ENCODE measurements at regions not wholly inside any gene's neighbourhood (a gene's known extent, or its start where the extent isn't known, plus 50 kb on each side); places are given as distances from the start of the nearest gene placed in this dataset.
"Not testable (repeated sequence)": the region's sequence is repeated elsewhere in the genome, so short reads cannot be mapped to it uniquely, and the experiment has no call there.

DNA sequence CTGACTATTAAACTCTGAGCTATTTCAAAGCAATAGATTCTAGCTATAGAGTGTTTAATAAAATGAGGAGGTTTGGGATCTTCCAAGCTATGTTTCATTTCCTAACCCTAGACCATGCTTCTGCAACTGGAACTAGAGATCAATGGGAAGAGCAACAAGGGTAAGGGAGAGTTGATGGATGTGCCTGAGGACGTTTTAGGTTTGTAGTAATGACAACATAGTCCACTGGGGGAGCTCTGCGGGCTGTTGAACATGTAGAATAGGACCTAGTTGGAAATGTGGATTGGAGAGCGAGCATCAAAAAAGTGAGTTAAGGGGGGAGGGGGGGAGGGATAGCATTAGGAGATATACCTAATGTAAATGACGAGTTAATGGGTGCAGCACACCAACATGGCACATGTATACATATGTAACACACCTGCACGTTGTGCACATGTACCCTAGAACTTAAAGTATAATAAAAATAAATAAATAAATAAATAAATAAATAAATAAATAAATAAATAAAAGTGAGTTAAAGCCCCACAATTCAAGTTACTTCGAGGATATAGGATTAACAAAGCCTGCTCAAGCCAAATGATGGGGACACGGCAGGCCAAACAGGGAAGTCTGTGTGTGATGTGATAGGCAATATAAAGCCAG is 165.7 kb upstream of the HES1 start:
- WGBS, 2 experiments, result 31 to 46% methylated on average over 5 of the region's 7 CpGs
- not testable (repeated sequence) for H3K36me3 ChIP-seq (ENCODE audit: control insufficient read depth, insufficient read depth, low read length); H3K27ac ChIP-seq (ENCODE audit: insufficient read depth, low read depth, low read length, poor library complexity, severe bottlenecking); H3K9me3 ChIP-seq (ENCODE audit: control insufficient read depth, low read length); H3K27me3 ChIP-seq (ENCODE audit: control insufficient read depth, insufficient read depth, low read length, poor library complexity, severe bottlenecking); H3K4me3 ChIP-seq (ENCODE audit: insufficient read depth, low read depth, low read length)
- peaks cover 30% of the 10 kb centered on the region for H3K4me1 ChIP-seq (ENCODE audit: control insufficient read depth, insufficient read depth, low read length)

DNA sequence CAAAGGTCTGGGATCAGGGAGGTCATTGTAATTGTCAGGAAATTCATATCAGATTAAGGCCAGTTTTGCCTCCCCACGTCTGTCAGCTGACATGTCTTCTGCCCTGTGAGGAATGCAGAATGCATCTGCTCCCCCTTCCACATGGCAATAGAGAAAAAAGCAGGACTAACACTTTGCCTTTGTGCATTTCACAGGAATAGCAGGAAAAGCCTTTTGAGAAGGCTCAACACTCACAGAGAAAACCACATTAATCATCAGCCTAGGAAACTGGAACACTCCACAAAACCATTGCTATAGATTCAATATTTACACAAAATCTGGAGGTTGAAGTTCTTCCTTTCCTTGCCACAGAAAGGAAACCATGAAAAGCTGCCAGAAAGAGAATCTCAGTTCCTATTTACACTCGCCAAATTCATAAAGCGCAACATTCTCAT is 165.2 kb upstream of the HES1 start:
- Histone ChIP-seq H3K27me3 (ENCODE audit: control insufficient read depth, insufficient read depth, low read length, poor library complexity, severe bottlenecking) (no peaks in the 10 kb centered on the region), H3K4me1 (ENCODE audit: control insufficient read depth, insufficient read depth, low read length) (peaks cover 33% of the 10 kb centered on the region), H3K36me3 (ENCODE audit: control insufficient read depth, insufficient read depth, low read length) (no peaks in the 10 kb centered on the region), H3K9me3 (ENCODE audit: control insufficient read depth, low read length) (no peaks in the 10 kb centered on the region), H3K27ac (ENCODE audit: insufficient read depth, low read depth, low read length, poor library complexity, severe bottlenecking) (no peak overlapping the region), H3K4me3 (ENCODE audit: insufficient read depth, low read depth, low read length) (no peak overlapping the region)
- 71 to 74% methylated on average over 3 of the region's 3 CpGs for WGBS, 2 experiments

DNA sequence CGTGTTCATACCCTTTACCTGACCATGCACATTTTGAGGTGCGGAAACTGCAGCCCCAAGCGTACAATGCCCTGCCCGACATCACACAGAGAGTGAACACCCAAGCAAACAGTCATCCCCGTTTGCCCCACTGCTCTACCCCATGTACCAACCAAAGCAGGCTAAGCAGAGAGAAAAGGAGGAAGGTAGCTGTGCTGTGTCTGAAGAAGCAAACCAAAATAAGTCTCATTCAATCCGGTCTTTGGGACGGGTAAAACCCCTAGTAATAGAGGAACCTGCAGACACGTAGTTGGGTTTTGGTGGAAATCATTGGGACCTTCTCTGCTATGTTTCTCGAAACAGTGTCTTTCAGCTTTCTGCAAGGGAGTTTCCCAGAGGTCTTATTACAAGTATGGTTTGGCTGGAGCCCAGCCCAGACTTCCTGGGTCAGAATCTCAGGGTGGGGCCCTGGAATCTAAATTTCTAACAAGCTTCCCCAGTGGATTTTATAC is 164.6 kb upstream of the HES1 start:
- Histone ChIP-seq H3K9me3 (ENCODE audit: control insufficient read depth, low read length) (no peaks in the 10 kb centered on the region), H3K4me3 (ENCODE audit: insufficient read depth, low read depth, low read length) (no peak overlapping the region), H3K36me3 (ENCODE audit: control insufficient read depth, insufficient read depth, low read length) (no peaks in the 10 kb centered on the region), H3K4me1 (ENCODE audit: control insufficient read depth, insufficient read depth, low read length) (peaks cover 37% of the 10 kb centered on the region), H3K27me3 (ENCODE audit: control insufficient read depth, insufficient read depth, low read length, poor library complexity, severe bottlenecking) (no peaks in the 10 kb centered on the region), H3K27ac (ENCODE audit: insufficient read depth, low read depth, low read length, poor library complexity, severe bottlenecking) (no peak overlapping the region)
- 96 to 97% methylated on average over 9 of the region's 9 CpGs for whole genome bisulfite sequencing, 2 experiments

DNA sequence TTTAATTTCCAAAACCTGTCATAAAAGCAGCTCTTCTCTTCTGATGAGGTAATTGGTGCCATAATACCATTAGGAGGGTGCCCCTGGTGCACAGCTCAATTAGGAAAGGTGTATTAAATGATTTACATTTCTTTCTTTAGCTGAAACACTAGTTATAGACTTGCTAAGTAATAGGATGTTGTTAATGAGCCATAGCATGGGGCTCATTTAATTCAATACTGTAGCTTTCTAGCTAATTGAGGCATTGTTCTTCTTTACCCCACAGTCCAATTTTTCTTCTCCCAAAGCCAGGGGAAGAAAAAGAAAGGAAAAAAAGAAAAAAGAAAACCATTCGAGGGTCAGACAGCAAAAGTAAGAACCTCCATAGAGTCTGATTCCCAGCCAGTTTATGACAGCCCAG is 164.0 kb upstream of the HES1 start:
- Histone ChIP-seq H3K4me1 (ENCODE audit: control insufficient read depth, insufficient read depth, low read length) (peaks cover 37% of the 10 kb centered on the region), H3K27ac (ENCODE audit: insufficient read depth, low read depth, low read length, poor library complexity, severe bottlenecking) (no peak overlapping the region), H3K36me3 (ENCODE audit: control insufficient read depth, insufficient read depth, low read length) (no peaks in the 10 kb centered on the region), H3K27me3 (ENCODE audit: control insufficient read depth, insufficient read depth, low read length, poor library complexity, severe bottlenecking) (no peaks in the 10 kb centered on the region), H3K9me3 (ENCODE audit: control insufficient read depth, low read length) (no peaks in the 10 kb centered on the region), H3K4me3 (ENCODE audit: insufficient read depth, low read depth, low read length) (no peak overlapping the region)
- 76 to 83% methylated on average over 1 of the region's 1 CpG for WGBS, 2 experiments

DNA sequence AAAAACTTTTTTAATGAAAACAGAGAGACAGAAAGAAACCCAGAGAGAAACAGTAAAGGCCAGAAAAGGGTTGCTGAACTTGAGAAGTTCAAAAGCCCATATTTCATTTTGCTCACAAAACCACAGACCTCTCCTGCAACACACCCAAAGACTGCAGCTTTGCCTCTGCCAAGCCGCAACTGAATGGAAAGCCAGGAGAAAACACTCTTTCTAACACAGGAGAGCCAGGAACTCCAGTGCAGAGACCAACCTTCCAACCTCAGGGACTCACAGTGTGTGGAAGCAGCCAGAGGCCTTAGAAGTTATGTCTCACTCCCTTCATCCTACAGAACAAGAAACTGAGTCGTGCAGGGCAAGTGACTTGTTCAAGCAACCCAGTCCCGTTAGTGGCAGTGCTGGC is 163.1 kb upstream of the HES1 start:
- Histone ChIP-seq H3K36me3 (ENCODE audit: control insufficient read depth, insufficient read depth, low read length) (no peaks in the 10 kb centered on the region), H3K27me3 (ENCODE audit: control insufficient read depth, insufficient read depth, low read length, poor library complexity, severe bottlenecking) (peaks cover under 1% of the 10 kb centered on the region), H3K27ac (ENCODE audit: insufficient read depth, low read depth, low read length, poor library complexity, severe bottlenecking) (no peak overlapping the region), H3K4me1 (ENCODE audit: control insufficient read depth, insufficient read depth, low read length) (peaks cover 45% of the 10 kb centered on the region), H3K9me3 (ENCODE audit: control insufficient read depth, low read length) (no peaks in the 10 kb centered on the region), H3K4me3 (ENCODE audit: insufficient read depth, low read depth, low read length) (no peak overlapping the region)
- WGBS, 2 experiments, result 95 to 97% methylated on average over 3 of the region's 3 CpGs

DNA sequence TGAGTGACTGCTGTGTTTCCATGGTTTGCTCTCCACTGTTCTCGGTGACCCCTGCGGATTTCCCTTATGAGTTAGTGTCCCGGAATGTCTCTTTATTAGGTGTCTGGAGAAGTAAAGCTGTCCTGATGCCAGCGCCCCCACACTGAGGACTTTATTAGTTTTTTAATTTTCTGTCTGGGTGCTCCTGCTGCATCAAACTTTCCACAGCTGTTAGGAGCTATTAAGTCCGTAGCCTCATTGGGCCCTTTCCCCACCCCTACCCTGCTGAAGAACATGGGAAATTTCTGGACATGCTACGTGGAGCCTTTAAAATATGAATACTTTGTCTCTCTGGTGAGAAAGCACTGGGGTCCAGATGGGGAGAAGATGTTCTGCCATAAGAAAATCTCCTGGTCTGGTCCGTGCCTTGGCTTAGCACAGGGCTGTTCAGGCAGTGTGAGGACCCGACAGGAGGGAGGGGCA is 161.7 kb upstream of the HES1 start:
- Histone ChIP-seq H3K36me3 (ENCODE audit: control insufficient read depth, insufficient read depth, low read length) (no peaks in the 10 kb centered on the region), H3K4me3 (ENCODE audit: insufficient read depth, low read depth, low read length) (no peak overlapping the region), H3K9me3 (ENCODE audit: control insufficient read depth, low read length) (no peaks in the 10 kb centered on the region), H3K27ac (ENCODE audit: insufficient read depth, low read depth, low read length, poor library complexity, severe bottlenecking) (peak overlapping the region; percentile 93), H3K27me3 (ENCODE audit: control insufficient read depth, insufficient read depth, low read length, poor library complexity, severe bottlenecking) (peaks cover 3% of the 10 kb centered on the region), H3K4me1 (ENCODE audit: control insufficient read depth, insufficient read depth, low read length) (peaks cover 51% of the 10 kb centered on the region)
- WGBS, 2 experiments, result 54 to 58% methylated on average over 8 of the region's 8 CpGs

DNA sequence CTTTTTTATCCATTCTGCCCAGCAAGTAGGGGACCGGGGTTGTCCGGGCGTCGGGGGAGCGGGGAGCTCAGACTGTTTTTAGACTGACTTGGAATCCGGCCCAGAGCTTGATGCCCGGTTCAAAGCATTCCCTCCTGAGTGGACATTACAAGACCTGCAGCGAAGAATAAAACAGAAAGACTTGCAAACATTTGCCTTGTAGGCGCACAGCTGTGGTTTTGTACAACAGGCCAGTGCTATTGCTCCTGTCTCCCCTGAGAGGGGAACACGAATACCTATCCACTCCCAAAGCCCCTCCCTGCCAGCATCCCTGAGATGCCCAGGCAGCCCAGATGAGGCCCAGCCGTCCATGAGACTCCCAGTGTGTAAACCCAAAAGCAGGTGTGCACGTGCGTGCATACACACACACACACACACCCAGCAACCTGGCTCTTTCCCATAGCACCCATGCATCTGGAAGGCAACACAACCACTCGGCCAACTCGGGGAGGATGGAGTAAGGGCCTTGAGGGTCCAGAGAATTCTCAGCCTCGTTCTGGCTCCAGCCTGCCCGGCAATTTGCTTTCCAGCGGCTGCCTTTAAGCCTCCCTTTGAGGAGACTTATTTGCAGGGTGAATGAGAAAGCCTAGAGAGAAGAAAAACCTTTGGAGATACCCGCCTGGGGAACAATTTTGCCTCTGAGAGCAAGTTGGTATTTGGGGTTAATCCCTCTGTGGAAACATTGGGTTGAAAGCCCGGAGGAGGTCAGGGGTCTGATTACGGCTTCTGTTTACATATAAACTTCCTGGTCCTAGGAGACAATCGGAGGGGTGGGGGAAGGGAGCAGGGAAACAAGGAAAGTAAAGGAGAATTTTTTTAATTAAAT is 161.0 kb upstream of the HES1 start:
- no peak overlapping the region for H3K4me3 ChIP-seq (ENCODE audit: insufficient read depth, low read depth, low read length)
- WGBS, 2 experiments, result 40 to 47% methylated on average over 21 to 22 of the region's 22 CpGs
- H3K36me3 ChIP-seq (ENCODE audit: control insufficient read depth, insufficient read depth, low read length), result no peaks in the 10 kb centered on the region
- H3K27ac ChIP-seq (ENCODE audit: insufficient read depth, low read depth, low read length, poor library complexity, severe bottlenecking), result peak overlapping the region; percentile 93
- H3K27me3 ChIP-seq (ENCODE audit: control insufficient read depth, insufficient read depth, low read length, poor library complexity, severe bottlenecking), result peaks cover 3% of the 10 kb centered on the region
- H3K9me3 ChIP-seq (ENCODE audit: control insufficient read depth, low read length), result no peaks in the 10 kb centered on the region
- H3K4me1 ChIP-seq (ENCODE audit: control insufficient read depth, insufficient read depth, low read length), result peaks cover 52% of the 10 kb centered on the region

DNA sequence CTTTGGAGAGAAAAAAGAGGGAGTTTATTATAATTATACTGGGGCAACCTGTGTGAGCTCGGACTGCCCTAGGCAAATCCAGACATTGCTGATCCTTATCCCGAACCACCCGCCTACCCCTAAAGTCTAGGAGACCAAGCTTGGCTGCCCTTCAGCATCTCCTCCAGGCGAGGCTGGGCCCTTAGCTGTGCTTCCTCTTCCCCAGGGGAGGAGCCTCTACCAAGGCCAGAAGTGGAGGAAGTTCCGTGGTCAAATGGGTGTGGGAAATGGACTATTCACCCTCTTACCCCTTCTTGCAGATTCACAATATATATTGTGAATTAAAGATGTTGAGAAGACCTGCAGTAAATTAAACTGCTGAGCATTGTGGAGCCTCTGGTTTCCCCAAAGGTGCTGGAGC is 158.3 kb upstream of the HES1 start:
- no peak overlapping the region for H3K27ac ChIP-seq (ENCODE audit: insufficient read depth, low read depth, low read length, poor library complexity, severe bottlenecking)
- 95 to 96% methylated on average over 4 to 5 of the region's 5 CpGs for WGBS, 2 experiments
- no peak overlapping the region for H3K4me3 ChIP-seq (ENCODE audit: insufficient read depth, low read depth, low read length)
- H3K4me1 ChIP-seq (ENCODE audit: control insufficient read depth, insufficient read depth, low read length), result peaks cover 59% of the 10 kb centered on the region
- no peaks in the 10 kb centered on the region for H3K9me3 ChIP-seq (ENCODE audit: control insufficient read depth, low read length)
- no peaks in the 10 kb centered on the region for H3K36me3 ChIP-seq (ENCODE audit: control insufficient read depth, insufficient read depth, low read length)
- peaks cover 3% of the 10 kb centered on the region for H3K27me3 ChIP-seq (ENCODE audit: control insufficient read depth, insufficient read depth, low read length, poor library complexity, severe bottlenecking)

DNA sequence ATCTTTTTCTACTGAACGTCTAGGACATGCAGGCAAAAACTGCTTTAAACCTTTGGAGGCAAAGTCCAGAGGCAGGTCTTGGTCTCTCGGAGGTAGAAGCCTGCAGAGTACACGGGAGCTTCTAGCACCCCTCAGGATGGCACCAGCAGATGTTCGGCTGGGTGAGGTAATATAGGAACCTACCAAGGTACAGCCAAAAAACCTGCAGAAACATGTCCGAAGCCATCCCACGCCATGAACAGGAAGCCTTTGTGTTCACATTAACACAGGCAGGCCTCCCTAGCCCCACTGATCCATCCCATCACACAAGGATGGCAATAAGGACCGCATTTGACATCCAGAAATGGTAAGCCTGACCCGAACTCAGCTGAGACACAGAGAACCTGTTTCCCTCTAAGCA is 157.9 kb upstream of the HES1 start:
- H3K27ac ChIP-seq (ENCODE audit: insufficient read depth, low read depth, low read length, poor library complexity, severe bottlenecking), result no peak overlapping the region
- peaks cover 3% of the 10 kb centered on the region for H3K27me3 ChIP-seq (ENCODE audit: control insufficient read depth, insufficient read depth, low read length, poor library complexity, severe bottlenecking)
- WGBS, 2 experiments, result 96% methylated on average over 8 of the region's 8 CpGs
- H3K9me3 ChIP-seq (ENCODE audit: control insufficient read depth, low read length), result no peaks in the 10 kb centered on the region
- H3K4me1 ChIP-seq (ENCODE audit: control insufficient read depth, insufficient read depth, low read length), result peaks cover 56% of the 10 kb centered on the region
- no peaks in the 10 kb centered on the region for H3K36me3 ChIP-seq (ENCODE audit: control insufficient read depth, insufficient read depth, low read length)
- H3K4me3 ChIP-seq (ENCODE audit: insufficient read depth, low read depth, low read length), result no peak overlapping the region

DNA sequence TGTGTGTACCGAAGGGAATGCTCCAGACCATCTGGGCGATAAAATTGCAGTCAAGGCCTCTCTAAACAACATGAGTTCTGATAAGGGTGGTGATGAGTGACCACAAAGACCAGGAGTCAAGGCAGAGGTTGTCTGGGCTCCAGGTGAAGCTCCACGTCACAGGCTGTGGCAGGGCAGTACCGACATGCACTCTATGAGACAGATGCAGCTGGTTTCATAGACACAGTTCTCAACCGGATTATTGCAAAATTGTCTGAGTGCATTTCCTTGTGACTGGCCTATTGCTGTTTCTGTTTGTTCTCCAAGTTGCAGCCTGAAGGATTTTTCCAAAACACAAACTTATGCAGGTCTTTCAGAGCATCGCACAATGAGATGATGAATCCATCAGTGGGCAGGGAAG is 157.5 kb upstream of the HES1 start:
- Histone ChIP-seq H3K4me3 (ENCODE audit: insufficient read depth, low read depth, low read length) (no peak overlapping the region), H3K4me1 (ENCODE audit: control insufficient read depth, insufficient read depth, low read length) (peaks cover 52% of the 10 kb centered on the region), H3K36me3 (ENCODE audit: control insufficient read depth, insufficient read depth, low read length) (no peaks in the 10 kb centered on the region), H3K27me3 (ENCODE audit: control insufficient read depth, insufficient read depth, low read length, poor library complexity, severe bottlenecking) (peaks cover 3% of the 10 kb centered on the region), H3K9me3 (ENCODE audit: control insufficient read depth, low read length) (no peaks in the 10 kb centered on the region), H3K27ac (ENCODE audit: insufficient read depth, low read depth, low read length, poor library complexity, severe bottlenecking) (no peak overlapping the region)
- 94 to 96% methylated on average over 6 of the region's 6 CpGs for WGBS, 2 experiments
